ENCODE measurements at regions not wholly inside any gene's neighbourhood (a gene's known extent, or its start where the extent isn't known, plus 50 kb on each side); places are given as distances from the start of the nearest gene placed in this dataset.

DNA sequence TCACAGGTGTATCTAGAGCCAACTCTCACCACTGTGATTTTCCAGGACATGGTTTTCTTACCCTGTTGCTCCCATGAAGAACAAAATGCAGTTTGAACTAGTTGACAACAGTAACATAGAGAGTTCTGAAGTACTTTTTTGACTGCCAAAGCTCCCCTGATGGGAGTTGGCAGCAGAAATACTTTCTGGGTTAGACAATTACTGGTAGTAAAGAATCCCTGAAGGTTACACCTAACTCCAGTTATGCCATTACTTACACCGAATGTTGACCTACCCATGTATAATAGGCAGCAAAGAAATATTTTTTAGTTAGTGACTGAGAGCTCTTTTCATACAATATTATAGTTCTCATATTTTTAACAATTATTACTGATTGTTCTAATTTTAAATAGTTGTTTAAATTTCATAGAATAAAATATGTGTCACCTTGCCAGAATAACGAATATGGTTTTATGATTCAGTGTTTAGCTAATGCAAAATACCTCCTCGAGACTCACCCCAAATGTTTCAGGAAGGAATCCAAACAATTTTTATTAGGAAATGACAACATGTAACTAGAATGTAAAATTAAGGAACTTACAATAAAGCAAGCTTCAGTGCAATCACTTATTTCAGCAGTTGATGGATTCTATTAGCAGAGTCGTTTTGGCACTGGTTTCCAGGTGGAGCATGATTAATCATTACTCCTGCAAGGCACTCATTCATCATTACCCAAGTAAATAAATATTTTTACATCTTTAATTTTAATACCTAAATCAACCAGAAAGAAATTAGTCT is 237.6 kb downstream of the MRPL39 start:
- Histone ChIP-seq H3K9ac (ENCODE audit: low read depth, low read length) (no peak overlapping the region), H3K4me3 (ENCODE audit: low read depth, low read length) (no peak overlapping the region)

DNA sequence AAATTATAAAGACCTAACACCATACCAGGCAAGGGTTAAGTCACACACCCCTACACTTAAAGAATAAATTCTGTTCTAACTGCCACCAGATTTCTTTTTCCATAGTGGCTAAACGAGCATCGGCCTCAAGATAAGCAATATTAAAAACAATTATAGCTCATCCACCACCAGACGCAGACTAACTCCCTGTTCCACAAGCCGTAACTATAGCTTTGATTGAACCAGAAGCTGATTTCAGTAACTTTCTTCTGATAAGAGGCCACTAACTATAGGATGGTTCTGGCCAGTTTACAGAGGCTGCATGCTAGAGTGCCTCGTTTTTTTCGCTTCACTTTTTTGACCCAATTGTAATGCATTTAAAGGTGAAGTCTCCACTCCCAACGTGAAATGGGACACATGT is 238.8 kb downstream of the MRPL39 start:
- Histone ChIP-seq H3K36me3 (ENCODE audit: control insufficient read depth, insufficient read depth, low read length) (no peaks in the 10 kb centered on the region), H3K4me1 (ENCODE audit: control insufficient read depth, insufficient read depth, low read length) (peaks cover 13% of the 10 kb centered on the region), H3K9ac (ENCODE audit: low read depth, low read length) (no peak overlapping the region), H3K4me3 (ENCODE audit: low read depth, low read length) (no peak overlapping the region), H3K27me3 (ENCODE audit: control insufficient read depth, insufficient read depth, low read length) (no peaks in the 10 kb centered on the region), H3K9me3 (ENCODE audit: control insufficient read depth, insufficient read depth, low read length) (no peaks in the 10 kb centered on the region)

More for the DNA sequence above, 237.6 kb downstream of the MRPL39 start:
- Histone ChIP-seq H3K9me3 (ENCODE audit: control insufficient read depth, insufficient read depth, low read length) (no peaks in the 10 kb centered on the region), H3K27me3 (ENCODE audit: control insufficient read depth, insufficient read depth, low read length) (no peaks in the 10 kb centered on the region), H3K4me1 (ENCODE audit: control insufficient read depth, insufficient read depth, low read length) (peaks cover 13% of the 10 kb centered on the region), H3K36me3 (ENCODE audit: control insufficient read depth, insufficient read depth, low read length) (no peaks in the 10 kb centered on the region)

DNA sequence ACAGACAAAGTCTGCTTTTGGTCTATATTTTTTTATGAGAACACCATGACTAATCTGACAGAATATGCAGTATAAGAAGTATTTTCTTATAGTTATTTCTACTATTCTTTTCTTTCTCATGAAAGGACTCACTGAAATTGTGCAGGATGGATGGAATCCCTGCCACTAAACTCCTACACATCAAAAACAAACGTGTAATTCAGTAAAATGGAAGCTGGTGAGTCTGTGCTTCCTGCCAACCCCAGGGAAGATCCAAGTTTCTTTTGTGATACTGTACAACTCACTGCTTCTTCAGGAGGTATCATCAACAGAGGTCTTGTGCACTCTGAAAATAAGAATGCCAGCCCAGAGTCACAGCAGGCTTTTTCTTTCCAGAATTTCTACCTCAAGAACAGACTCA is 241.2 kb downstream of the MRPL39 start:
- no peaks in the 10 kb centered on the region for H3K36me3 ChIP-seq (ENCODE audit: control insufficient read depth, insufficient read depth, low read length)
- H3K9ac ChIP-seq (ENCODE audit: low read depth, low read length) = no peak overlapping the region
- no peaks in the 10 kb centered on the region for H3K4me1 ChIP-seq (ENCODE audit: control insufficient read depth, insufficient read depth, low read length)
- no peaks in the 10 kb centered on the region for H3K27me3 ChIP-seq (ENCODE audit: control insufficient read depth, insufficient read depth, low read length)
- no peak overlapping the region for H3K4me3 ChIP-seq (ENCODE audit: low read depth, low read length)
- no peaks in the 10 kb centered on the region for H3K9me3 ChIP-seq (ENCODE audit: control insufficient read depth, insufficient read depth, low read length)

DNA sequence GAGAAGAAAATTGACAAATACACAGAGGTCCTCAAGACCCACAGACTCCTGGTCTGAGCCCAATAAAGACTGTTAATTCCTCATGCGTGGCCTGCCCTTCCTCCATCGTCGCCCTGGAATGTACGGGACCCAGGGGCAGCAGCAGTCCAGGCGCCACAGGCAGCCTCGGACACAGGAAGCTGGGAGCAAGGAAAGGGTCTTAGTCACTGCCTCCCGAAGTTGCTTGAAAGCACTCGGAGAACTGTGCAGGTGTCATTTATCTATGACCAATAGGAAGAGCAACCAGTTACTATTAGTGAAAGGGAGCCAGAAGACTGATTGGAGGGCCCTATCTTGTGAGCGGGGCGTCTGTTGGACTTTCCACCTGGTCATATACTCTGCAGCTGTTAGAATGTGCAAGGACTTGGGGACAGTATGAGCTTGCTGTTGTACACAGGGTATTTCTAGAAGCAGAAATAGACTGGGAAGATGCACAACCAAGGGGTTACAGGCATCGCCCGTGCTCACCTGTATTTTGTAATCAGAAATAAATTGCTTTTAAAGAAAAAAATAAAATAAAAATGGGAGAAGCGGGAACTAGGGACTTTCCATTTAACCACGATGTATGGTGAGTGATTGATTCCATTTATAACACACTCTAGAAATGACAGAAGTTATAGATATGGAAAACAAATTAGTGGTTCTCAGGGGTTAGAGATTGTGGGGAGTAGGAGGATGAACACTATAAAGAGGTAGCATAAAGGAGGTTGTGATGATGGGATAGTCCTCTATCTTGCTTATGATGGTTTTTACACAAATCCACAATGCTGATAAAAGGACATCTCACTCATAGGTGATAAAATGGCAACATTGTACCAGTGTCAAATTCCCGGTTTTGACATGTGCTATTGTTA is 244.7 kb downstream of the MRPL39 start:
- Histone ChIP-seq H3K27me3 (ENCODE audit: control insufficient read depth, insufficient read depth, low read length) (no peaks in the 10 kb centered on the region), H3K4me3 (ENCODE audit: low read depth, low read length) (no peak overlapping the region), H3K9me3 (ENCODE audit: control insufficient read depth, insufficient read depth, low read length) (no peaks in the 10 kb centered on the region), H3K36me3 (ENCODE audit: control insufficient read depth, insufficient read depth, low read length) (no peaks in the 10 kb centered on the region), H3K4me1 (ENCODE audit: control insufficient read depth, insufficient read depth, low read length) (no peaks in the 10 kb centered on the region), H3K9ac (ENCODE audit: low read depth, low read length) (no peak overlapping the region)

DNA sequence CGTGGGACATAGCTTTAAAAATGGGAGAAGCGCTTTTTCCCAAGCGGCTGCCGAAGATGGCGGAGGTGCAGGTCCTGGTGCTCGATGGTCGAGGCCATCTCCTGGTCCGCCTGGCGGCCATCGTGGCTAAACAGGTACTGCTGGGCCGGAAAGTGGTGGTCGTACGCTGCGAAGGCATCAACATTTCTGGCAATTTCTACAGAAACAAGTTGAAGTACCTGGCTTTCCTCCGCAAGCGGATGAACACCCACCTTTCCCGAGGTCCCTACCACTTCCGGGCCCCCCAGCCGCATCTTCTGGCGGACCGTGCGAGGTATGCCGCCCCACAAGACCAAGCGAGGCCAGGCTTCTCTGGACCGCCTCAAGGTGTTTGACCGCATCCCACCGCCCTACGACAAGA is 245.5 kb downstream of the MRPL39 start:
- H3K4me3 ChIP-seq (ENCODE audit: low read depth, low read length) = no peak overlapping the region
- H3K27me3 ChIP-seq (ENCODE audit: control insufficient read depth, insufficient read depth, low read length) = no peaks in the 10 kb centered on the region
- no peak overlapping the region for H3K9ac ChIP-seq (ENCODE audit: low read depth, low read length)
- H3K9me3 ChIP-seq (ENCODE audit: control insufficient read depth, insufficient read depth, low read length) = no peaks in the 10 kb centered on the region
- H3K4me1 ChIP-seq (ENCODE audit: control insufficient read depth, insufficient read depth, low read length) = no peaks in the 10 kb centered on the region
- H3K36me3 ChIP-seq (ENCODE audit: control insufficient read depth, insufficient read depth, low read length) = no peaks in the 10 kb centered on the region

DNA sequence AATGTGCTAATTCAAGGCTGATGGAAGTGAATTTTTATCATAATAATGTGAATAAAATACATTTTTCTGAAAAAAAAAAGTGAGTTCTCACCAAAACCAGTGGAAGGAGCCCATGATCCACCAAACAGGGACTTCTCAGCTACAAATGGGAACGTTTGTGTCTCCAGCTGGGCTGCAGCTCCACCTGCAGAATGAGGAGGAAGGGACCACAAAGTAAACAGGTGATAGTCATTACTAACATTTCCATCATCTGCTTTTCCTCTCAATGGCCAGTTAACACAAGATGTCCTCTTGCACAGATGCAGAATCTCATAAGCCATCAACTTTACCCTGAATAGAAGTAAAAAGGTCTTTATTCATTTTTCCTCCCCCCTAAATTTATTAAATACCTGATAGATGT is 246.2 kb downstream of the MRPL39 start:
- Histone ChIP-seq H3K36me3 (ENCODE audit: control insufficient read depth, insufficient read depth, low read length) (no peaks in the 10 kb centered on the region), H3K9ac (ENCODE audit: low read depth, low read length) (no peak overlapping the region), H3K9me3 (ENCODE audit: control insufficient read depth, insufficient read depth, low read length) (no peaks in the 10 kb centered on the region), H3K4me3 (ENCODE audit: low read depth, low read length) (no peak overlapping the region), H3K27me3 (ENCODE audit: control insufficient read depth, insufficient read depth, low read length) (no peaks in the 10 kb centered on the region), H3K4me1 (ENCODE audit: control insufficient read depth, insufficient read depth, low read length) (no peaks in the 10 kb centered on the region)

DNA sequence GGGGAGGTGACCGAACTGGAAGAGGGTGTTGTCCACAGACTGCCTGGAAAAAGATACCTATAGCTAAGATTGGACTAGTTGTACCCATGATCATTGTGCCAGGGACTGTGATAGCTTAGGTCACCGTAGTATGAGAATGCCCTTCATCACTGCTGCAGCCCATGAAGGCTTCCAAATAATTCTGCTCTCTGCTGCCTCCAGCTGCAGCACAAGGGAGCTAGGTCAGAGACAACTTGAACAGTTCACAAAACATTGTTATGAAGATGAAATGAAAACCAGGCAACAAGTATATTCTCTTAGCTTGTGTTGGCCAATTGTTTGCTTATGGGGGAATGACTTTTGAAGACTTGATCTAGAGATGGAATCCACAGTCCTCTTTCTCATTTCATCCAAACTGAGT is 246.7 kb downstream of the MRPL39 start:
- no peaks in the 10 kb centered on the region for H3K9me3 ChIP-seq (ENCODE audit: control insufficient read depth, insufficient read depth, low read length)
- no peak overlapping the region for H3K4me3 ChIP-seq (ENCODE audit: low read depth, low read length)
- H3K9ac ChIP-seq (ENCODE audit: low read depth, low read length) = no peak overlapping the region
- no peaks in the 10 kb centered on the region for H3K4me1 ChIP-seq (ENCODE audit: control insufficient read depth, insufficient read depth, low read length)
- no peaks in the 10 kb centered on the region for H3K36me3 ChIP-seq (ENCODE audit: control insufficient read depth, insufficient read depth, low read length)
- H3K27me3 ChIP-seq (ENCODE audit: control insufficient read depth, insufficient read depth, low read length) = no peaks in the 10 kb centered on the region

DNA sequence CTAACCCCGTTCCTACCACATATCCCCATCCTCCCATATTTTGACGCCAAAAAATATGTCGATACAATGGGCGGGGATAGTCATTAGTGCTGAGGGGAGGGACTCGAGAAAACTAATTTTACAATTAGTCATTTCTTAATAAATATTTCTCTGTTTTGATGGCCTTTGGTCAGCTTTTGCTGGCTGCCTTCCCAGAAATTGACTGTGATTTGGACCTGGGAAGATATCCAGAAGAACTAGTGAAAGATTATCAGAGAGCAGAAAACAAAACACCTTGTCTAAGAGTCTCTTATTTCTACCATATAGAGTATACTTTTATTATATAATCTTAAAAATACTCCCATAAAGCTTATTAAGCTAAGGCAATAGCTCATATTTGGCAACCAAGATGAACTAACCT is 247.6 kb downstream of the MRPL39 start:
- Histone ChIP-seq H3K36me3 (ENCODE audit: control insufficient read depth, insufficient read depth, low read length) (no peaks in the 10 kb centered on the region), H3K4me1 (ENCODE audit: control insufficient read depth, insufficient read depth, low read length) (no peaks in the 10 kb centered on the region), H3K4me3 (ENCODE audit: low read depth, low read length) (no peak overlapping the region), H3K9ac (ENCODE audit: low read depth, low read length) (no peak overlapping the region), H3K9me3 (ENCODE audit: control insufficient read depth, insufficient read depth, low read length) (no peaks in the 10 kb centered on the region), H3K27me3 (ENCODE audit: control insufficient read depth, insufficient read depth, low read length) (no peaks in the 10 kb centered on the region)

DNA sequence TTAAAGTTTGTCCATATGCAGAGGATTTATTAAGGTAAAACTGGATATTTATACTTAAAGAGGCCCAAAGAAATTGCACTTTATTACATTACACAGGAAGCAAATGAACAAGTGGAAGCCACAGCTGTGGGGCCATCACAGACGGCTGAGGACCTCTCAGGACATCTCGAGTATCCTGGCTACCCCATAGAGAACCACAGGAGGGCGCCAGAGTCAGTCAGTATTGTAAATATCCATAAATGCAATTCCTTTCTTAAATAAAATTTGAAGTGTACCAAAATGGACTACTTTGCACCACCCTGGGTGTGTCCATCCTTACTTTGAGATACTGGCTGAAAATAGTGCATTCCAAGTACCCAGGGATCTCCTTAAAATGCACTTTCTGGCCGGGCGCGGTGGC is 257.2 kb downstream of the MRPL39 start:
- Histone ChIP-seq H3K4me1 (ENCODE audit: control insufficient read depth, insufficient read depth, low read length) (no peaks in the 10 kb centered on the region), H3K9me3 (ENCODE audit: control insufficient read depth, insufficient read depth, low read length) (no peaks in the 10 kb centered on the region), H3K36me3 (ENCODE audit: control insufficient read depth, insufficient read depth, low read length) (no peaks in the 10 kb centered on the region), H3K27me3 (ENCODE audit: control insufficient read depth, insufficient read depth, low read length) (no peaks in the 10 kb centered on the region), H3K4me3 (ENCODE audit: low read depth, low read length) (no peak overlapping the region), H3K9ac (ENCODE audit: low read depth, low read length) (no peak overlapping the region)

DNA sequence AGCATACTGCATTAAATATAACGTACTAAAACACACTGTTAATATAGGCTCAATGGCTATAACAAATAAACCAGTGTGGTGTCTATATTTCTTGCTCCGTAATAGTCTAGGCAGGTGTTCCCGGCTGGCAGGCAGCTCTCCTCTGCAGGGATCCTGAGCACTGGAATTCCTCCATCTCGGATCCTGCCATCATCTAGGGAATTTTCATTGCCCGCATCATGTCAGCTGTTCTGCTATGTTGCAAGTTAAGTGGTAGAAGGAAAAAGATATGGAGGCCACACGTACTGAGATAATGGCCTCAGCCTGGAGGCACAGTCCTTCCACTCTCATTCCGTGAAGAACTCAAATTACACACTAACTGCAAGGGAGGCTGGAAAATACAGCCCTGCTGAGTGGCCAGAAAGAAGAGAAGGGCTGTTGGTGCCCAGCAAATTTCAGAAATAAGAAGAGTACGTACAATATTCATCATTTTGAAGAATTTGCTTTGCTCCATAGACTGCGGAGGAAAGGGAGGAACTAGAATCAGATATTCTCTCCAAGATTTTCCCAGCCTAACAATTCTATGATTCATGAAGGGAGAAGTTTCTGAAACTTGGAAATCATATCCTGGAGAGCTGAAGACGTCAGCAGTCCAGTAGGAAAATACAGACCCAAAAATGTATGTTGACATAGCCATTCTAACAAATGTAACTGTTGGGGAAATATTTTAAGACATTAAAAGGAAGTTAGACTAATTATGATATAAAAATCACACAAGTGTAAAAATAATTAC is 263.3 kb downstream of the MRPL39 start:
- H3K9ac ChIP-seq (ENCODE audit: low read depth, low read length) = no peak overlapping the region
- H3K36me3 ChIP-seq (ENCODE audit: control insufficient read depth, insufficient read depth, low read length) = no peaks in the 10 kb centered on the region
- H3K9me3 ChIP-seq (ENCODE audit: control insufficient read depth, insufficient read depth, low read length) = no peaks in the 10 kb centered on the region
- peaks cover 5% of the 10 kb centered on the region for H3K4me1 ChIP-seq (ENCODE audit: control insufficient read depth, insufficient read depth, low read length)
- no peak overlapping the region for H3K4me3 ChIP-seq (ENCODE audit: low read depth, low read length)
- H3K27me3 ChIP-seq (ENCODE audit: control insufficient read depth, insufficient read depth, low read length) = no peaks in the 10 kb centered on the region

DNA sequence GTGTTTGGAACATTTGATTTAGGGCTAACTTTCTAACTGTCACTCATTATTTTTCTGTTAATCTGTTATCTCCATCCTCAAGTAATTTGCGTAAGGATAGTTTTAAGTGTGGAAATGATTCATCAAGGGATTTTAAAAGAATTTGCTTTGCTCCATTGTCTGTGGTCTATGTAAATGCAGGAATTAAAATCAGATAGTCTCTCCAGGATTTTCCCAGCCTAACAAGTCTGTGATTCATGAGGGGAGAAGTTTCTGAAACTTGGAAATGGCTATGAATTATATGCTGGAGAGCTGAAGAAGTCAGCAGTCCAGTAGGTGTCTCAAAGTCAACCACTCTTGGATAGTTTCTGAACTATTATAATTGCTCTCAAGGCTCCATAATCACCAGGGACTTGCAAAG is 264.5 kb downstream of the MRPL39 start:
- no peak overlapping the region for H3K9ac ChIP-seq (ENCODE audit: low read depth, low read length)
- H3K4me3 ChIP-seq (ENCODE audit: low read depth, low read length) = no peak overlapping the region
- no peaks in the 10 kb centered on the region for H3K9me3 ChIP-seq (ENCODE audit: control insufficient read depth, insufficient read depth, low read length)
- no peaks in the 10 kb centered on the region for H3K27me3 ChIP-seq (ENCODE audit: control insufficient read depth, insufficient read depth, low read length)
- peaks cover 10% of the 10 kb centered on the region for H3K4me1 ChIP-seq (ENCODE audit: control insufficient read depth, insufficient read depth, low read length)
- no peaks in the 10 kb centered on the region for H3K36me3 ChIP-seq (ENCODE audit: control insufficient read depth, insufficient read depth, low read length)
